GM13977 (cell line): ENCODE measurements at regions not wholly inside any gene's neighbourhood (a gene's known extent, or its start where the extent isn't known, plus 50 kb on each side); places are given as distances from the start of the nearest gene placed in this dataset.
"Not testable (repeated sequence)": the region's sequence is repeated elsewhere in the genome, so short reads cannot be mapped to it uniquely, and the experiment has no call there.

Experiments
- DNase-seq: peaks from one replicate; pipeline ENCODE4 v3.0.0; 2012; ENCODE audit warnings: low spot score
- CTCF ChIP-seq: IDR thresholded peaks from 2 replicates; pipeline ENCODE4 v1.5.1; 2012; ENCODE audit warnings: mild to moderate bottlenecking, control low read depth; ENCODE audit not compliant: insufficient read depth; ENCODE audit errors: extremely low read depth, missing control alignments
- in situ Hi-C: fragments of 300-500 bp; cut with MboI; formaldehyde crosslinking; loops from one replicate; pipeline ENCODE4 v1.12.0; 2022; ENCODE audit warnings: low sequenced_read_pairs, low pct_unique_long_range_greater_than_20kb, mixed read lengths, inconsistent platforms; ENCODE audit not compliant: unreplicated experiment

- DNase-seq, result no peak
- in situ Hi-C loops, result no loop called here
- TF ChIP-seq CTCF, result no peak
These were observed 137.7 kb upstream of the NECTIN3 start for GRCh38 chr3:110933821-110934426.

GRCh38 chr3:110938629-110939028 is 133.0 kb upstream of the NECTIN3 start:
- in situ Hi-C loops, result no loop called here
- no peak for DNase-seq
- no peak for TF ChIP-seq CTCF

GRCh38 chr3:110940055-110940454 is 131.6 kb upstream of the NECTIN3 start:
- no peak for DNase-seq
- TF ChIP-seq CTCF, result no peak
- in situ Hi-C loops, result no loop called here

GRCh38 chr3:110944782-110945181 is 126.8 kb upstream of the NECTIN3 start:
- DNase-seq, result no peak
- in situ Hi-C loops, result no loop called here

GRCh38 chr3:110946810-110947209 is 124.8 kb upstream of the NECTIN3 start:
- no peak for TF ChIP-seq CTCF
- in situ Hi-C loops, result no loop called here
- DNase-seq, result no peak

More at GRCh38 chr3:110944782-110945181, 126.8 kb upstream of the NECTIN3 start:
- TF ChIP-seq CTCF, result no peak

GRCh38 chr3:110949194-110949593 is 122.4 kb upstream of the NECTIN3 start:
- DNase-seq, in situ Hi-C loops: not testable (repeated sequence)

- TF ChIP-seq CTCF, result no peak
- in situ Hi-C loops, result no loop called here
- no peak for DNase-seq
These were observed 116.2 kb upstream of the NECTIN3 start for GRCh38 chr3:110955301-110955880.
